ENCODE measurements at regions not wholly inside any gene's neighbourhood (a gene's known extent, or its start where the extent isn't known, plus 50 kb on each side); places are given as distances from the start of the nearest gene placed in this dataset.
"Not testable (repeated sequence)": the region's sequence is repeated elsewhere in the genome, so short reads cannot be mapped to it uniquely, and the experiment has no call there.

GRCh38 chr21:8998946-8999681 is 1522.3 kb upstream of the TPTE start:
- peaks cover 12% of the 10 kb centered on the region for H3K9me3 ChIP-seq (ENCODE audit: control insufficient read depth, insufficient read depth, low read length)
- DNase-seq (ENCODE audit: low read depth, low spot score), result no peak
- ChIA-PET POLR2A (no interaction called here), CTCF (no interaction called here)
- no peak overlapping the region for H3K27ac ChIP-seq (ENCODE audit: low read depth, low read length)
- no peak for TF ChIP-seq CTCF (IDR thresholded peaks at IDR 0.05; ENCODE audit: low read depth, low read length)
- no peak overlapping the region for H3K4me3 ChIP-seq (ENCODE audit: low read depth, low read length)
- no peaks in the 10 kb centered on the region for H3K27me3 ChIP-seq (ENCODE audit: control insufficient read depth, insufficient read depth, low read length)

GRCh38 chr21:9000132-9000531 is 1521.3 kb upstream of the TPTE start:
- H3K4me3 ChIP-seq (ENCODE audit: low read depth, low read length); H3K27ac ChIP-seq (ENCODE audit: low read depth, low read length); H3K27me3 ChIP-seq (ENCODE audit: control insufficient read depth, insufficient read depth, low read length); POLR2A ChIA-PET; DNase-seq (ENCODE audit: low read depth, low spot score); CTCF ChIA-PET: not testable (repeated sequence)
- H3K9me3 ChIP-seq (ENCODE audit: control insufficient read depth, insufficient read depth, low read length), result peaks cover 14% of the 10 kb centered on the region

GRCh38 chr21:9000671-9001070 is 1520.7 kb upstream of the TPTE start:
- peaks cover 17% of the 10 kb centered on the region for H3K9me3 ChIP-seq (ENCODE audit: control insufficient read depth, insufficient read depth, low read length)
- POLR2A ChIA-PET; H3K27ac ChIP-seq (ENCODE audit: low read depth, low read length); H3K4me3 ChIP-seq (ENCODE audit: low read depth, low read length); DNase-seq (ENCODE audit: low read depth, low spot score); H3K27me3 ChIP-seq (ENCODE audit: control insufficient read depth, insufficient read depth, low read length); CTCF ChIA-PET: not testable (repeated sequence)

- POLR2A ChIA-PET; CTCF ChIA-PET; H3K4me3 ChIP-seq (ENCODE audit: low read depth, low read length); H3K27ac ChIP-seq (ENCODE audit: low read depth, low read length); H3K27me3 ChIP-seq (ENCODE audit: control insufficient read depth, insufficient read depth, low read length); DNase-seq (ENCODE audit: low read depth, low spot score): not testable (repeated sequence)
- H3K9me3 ChIP-seq (ENCODE audit: control insufficient read depth, insufficient read depth, low read length), result peaks cover 13% of the 10 kb centered on the region
Observed at GRCh38 chr21:9001890-9002663, 1519.3 kb upstream of the TPTE start.

- CTCF ChIA-PET; H3K27me3 ChIP-seq (ENCODE audit: control insufficient read depth, insufficient read depth, low read length); POLR2A ChIA-PET; DNase-seq (ENCODE audit: low read depth, low spot score); H3K4me3 ChIP-seq (ENCODE audit: low read depth, low read length); H3K27ac ChIP-seq (ENCODE audit: low read depth, low read length): not testable (repeated sequence)
- peaks cover 30% of the 10 kb centered on the region for H3K9me3 ChIP-seq (ENCODE audit: control insufficient read depth, insufficient read depth, low read length)
Observed at GRCh38 chr21:9003909-9004814, 1517.2 kb upstream of the TPTE start.

GRCh38 chr21:9004815-9005518 is 1516.4 kb upstream of the TPTE start:
- DNase-seq (ENCODE audit: low read depth, low spot score); POLR2A ChIA-PET; H3K4me3 ChIP-seq (ENCODE audit: low read depth, low read length); H3K27me3 ChIP-seq (ENCODE audit: control insufficient read depth, insufficient read depth, low read length); CTCF ChIA-PET; H3K27ac ChIP-seq (ENCODE audit: low read depth, low read length): not testable (repeated sequence)
- H3K9me3 ChIP-seq (ENCODE audit: control insufficient read depth, insufficient read depth, low read length), result peaks cover 34% of the 10 kb centered on the region

- H3K27me3 ChIP-seq (ENCODE audit: control insufficient read depth, insufficient read depth, low read length); DNase-seq (ENCODE audit: low read depth, low spot score); H3K4me3 ChIP-seq (ENCODE audit: low read depth, low read length); POLR2A ChIA-PET; CTCF ChIA-PET; H3K27ac ChIP-seq (ENCODE audit: low read depth, low read length): not testable (repeated sequence)
- H3K9me3 ChIP-seq (ENCODE audit: control insufficient read depth, insufficient read depth, low read length), result peaks cover 34% of the 10 kb centered on the region
Observed at GRCh38 chr21:9005671-9006070, 1515.7 kb upstream of the TPTE start.

GRCh38 chr21:9006111-9006510 is 1515.3 kb upstream of the TPTE start:
- H3K4me3 ChIP-seq (ENCODE audit: low read depth, low read length); DNase-seq (ENCODE audit: low read depth, low spot score); CTCF ChIA-PET; H3K27me3 ChIP-seq (ENCODE audit: control insufficient read depth, insufficient read depth, low read length); H3K27ac ChIP-seq (ENCODE audit: low read depth, low read length); POLR2A ChIA-PET: not testable (repeated sequence)
- H3K9me3 ChIP-seq (ENCODE audit: control insufficient read depth, insufficient read depth, low read length), result peaks cover 38% of the 10 kb centered on the region

GRCh38 chr21:9006553-9007323 is 1514.6 kb upstream of the TPTE start:
- CTCF ChIA-PET; H3K4me3 ChIP-seq (ENCODE audit: low read depth, low read length); H3K27ac ChIP-seq (ENCODE audit: low read depth, low read length): not testable (repeated sequence)

More at GRCh38 chr21:9006553-9007323, 1514.6 kb upstream of the TPTE start:
- POLR2A ChIA-PET; H3K27me3 ChIP-seq (ENCODE audit: control insufficient read depth, insufficient read depth, low read length); DNase-seq (ENCODE audit: low read depth, low spot score): not testable (repeated sequence)
- H3K9me3 ChIP-seq (ENCODE audit: control insufficient read depth, insufficient read depth, low read length), result peaks cover 44% of the 10 kb centered on the region
